Esophagus (tissue), 2 donors: ENCODE measurements at regions not wholly inside any gene's neighbourhood (a gene's known extent, or its start where the extent isn't known, plus 50 kb on each side); places are given as distances from the start of the nearest gene placed in this dataset.
"Not testable (repeated sequence)": the region's sequence is repeated elsewhere in the genome, so short reads cannot be mapped to it uniquely, and the experiment has no call there.

Experiments
- H3K27ac ChIP-seq, 2 donors: one replicate each; pipeline ENCODE4 v1.5.1; 2013; ENCODE audit warnings: low read depth in 2 of 2, mild to moderate bottlenecking in 2 of 2, inconsistent platforms in 1 of 2, low read length in 1 of 2, moderate library complexity in 1 of 2
- H3K27me3 ChIP-seq, 2 donors: one replicate each; pipeline ENCODE4 v1.6.1; 2013; ENCODE audit warnings: low read length in 2 of 2, control low read depth in 1 of 2, mild to moderate bottlenecking in 1 of 2; ENCODE audit not compliant: insufficient read depth in 2 of 2, control insufficient read depth in 1 of 2
- H3K36me3 ChIP-seq, 2 donors: one replicate each; pipeline ENCODE4 v1.6.1; 2013; ENCODE audit warnings: low read length in 1 of 2; ENCODE audit not compliant: control insufficient read depth in 2 of 2, insufficient read depth in 2 of 2
- H3K4me1 ChIP-seq, 2 donors: one replicate each; pipeline ENCODE4 v1.6.1; 2013; ENCODE audit warnings: low read length in 1 of 2; ENCODE audit not compliant: control insufficient read depth in 2 of 2, insufficient read depth in 2 of 2
- H3K4me3 ChIP-seq, 2 donors: one replicate each; pipeline ENCODE4 v1.5.1; 2013; ENCODE audit warnings: low read length in 2 of 2, mild to moderate bottlenecking in 2 of 2, low read depth in 1 of 2, moderate library complexity in 1 of 2
- H3K9me3 ChIP-seq, 2 donors: one replicate each; pipeline ENCODE4 v1.6.1; 2013; ENCODE audit warnings: mild to moderate bottlenecking in 2 of 2, low read depth in 1 of 2, low read length in 1 of 2, moderate library complexity in 1 of 2; ENCODE audit not compliant: control insufficient read depth in 2 of 2, insufficient read depth in 1 of 2
- WGBS, 2 donors: extraction: QIAGEN DNeasy Blood & Tissue Kit; methylation state at CpG; one replicate each; pipeline ENCODE4 v1.1.7; 2013; 5-methylcytosine and 5-hydroxymethylcytosine counted together
- donor health status: healthy with polysubstance abuse.
- donor health status: Bipolar disorder and iron deficiency.

GRCh38 chr17:77055453-77055852, 85.3 kb upstream of the SEC14L1 start:
- H3K4me1 ChIP-seq = no peaks in the 10 kb centered on the region
- WGBS, 2 donors = 82 to 85% methylated on average over 7 of the region's 7 CpGs

GRCh38 chr17:77058016-77058415, 82.8 kb upstream of the SEC14L1 start:
- Histone ChIP-seq H3K4me3 (no peak overlapping the region), H3K4me1 (no peaks in the 10 kb centered on the region), H3K9me3 (no peaks in the 10 kb centered on the region), H3K27ac (no peak overlapping the region), H3K36me3 (no peaks in the 10 kb centered on the region), H3K27me3 (no peaks in the 10 kb centered on the region)
- 45 to 55% methylated on average over 5 of the region's 5 CpGs for WGBS, 2 donors

More at GRCh38 chr17:77055453-77055852, 85.3 kb upstream of the SEC14L1 start:
- Histone ChIP-seq H3K27me3 (no peaks in the 10 kb centered on the region), H3K4me3 (no peak overlapping the region), H3K27ac (no peak overlapping the region), H3K9me3 (no peaks in the 10 kb centered on the region), H3K36me3 (no peaks in the 10 kb centered on the region)

- no peak overlapping the region for H3K4me3 ChIP-seq
- no peaks in the 10 kb centered on the region for H3K27me3 ChIP-seq
- H3K9me3 ChIP-seq = no peaks in the 10 kb centered on the region
- no peak overlapping the region for H3K27ac ChIP-seq
- 69 to 72% methylated on average over 10 of the region's 10 CpGs for WGBS, 2 donors
- H3K36me3 ChIP-seq = no peaks in the 10 kb centered on the region
- H3K4me1 ChIP-seq = no peaks in the 10 kb centered on the region
Measured at GRCh38 chr17:77061669-77062068, 79.1 kb upstream of the SEC14L1 start.

GRCh38 chr17:77064598-77064997, 76.2 kb upstream of the SEC14L1 start:
- Histone ChIP-seq H3K9me3 (no peaks in the 10 kb centered on the region), H3K27me3 (no peaks in the 10 kb centered on the region), H3K4me1 (no peaks in the 10 kb centered on the region), H3K4me3 (no peak overlapping the region), H3K36me3 (no peaks in the 10 kb centered on the region), H3K27ac (no peak overlapping the region)
- WGBS, 2 donors = 69 to 77% methylated on average over 5 of the region's 5 CpGs

GRCh38 chr17:77066165-77066564, 74.6 kb upstream of the SEC14L1 start:
- Histone ChIP-seq H3K27ac (no peak overlapping the region), H3K36me3 (no peaks in the 10 kb centered on the region), H3K4me3 (no peak overlapping the region), H3K9me3 (no peaks in the 10 kb centered on the region), H3K4me1 (no peaks in the 10 kb centered on the region), H3K27me3 (no peaks in the 10 kb centered on the region)
- 77 to 80% methylated on average over 2 of the region's 2 CpGs for WGBS, 2 donors

GRCh38 chr17:77066726-77067409, 73.9 kb upstream of the SEC14L1 start:
- H3K36me3 ChIP-seq, H3K9me3 ChIP-seq, H3K27me3 ChIP-seq, H3K4me3 ChIP-seq, H3K4me1 ChIP-seq, H3K27ac ChIP-seq: not testable (repeated sequence)
- 30 to 31% methylated on average over 10 of the region's 10 CpGs for WGBS, 2 donors

- Histone ChIP-seq H3K27me3 (no peaks in the 10 kb centered on the region), H3K4me3 (no peak overlapping the region), H3K4me1 (no peaks in the 10 kb centered on the region), H3K9me3 (no peaks in the 10 kb centered on the region), H3K27ac (no peak overlapping the region), H3K36me3 (no peaks in the 10 kb centered on the region)
- 47 to 53% methylated on average over 2 of the region's 2 CpGs for WGBS, 2 donors
Measured at GRCh38 chr17:77068915-77069314, 71.9 kb upstream of the SEC14L1 start.

- Histone ChIP-seq H3K4me1 (no peaks in the 10 kb centered on the region), H3K9me3 (no peaks in the 10 kb centered on the region), H3K4me3 (no peak overlapping the region), H3K36me3 (no peaks in the 10 kb centered on the region), H3K27ac (no peak overlapping the region), H3K27me3 (no peaks in the 10 kb centered on the region)
- 75 to 77% methylated on average over 6 of the region's 6 CpGs for WGBS, 2 donors
Measured at GRCh38 chr17:77070888-77071279, 69.9 kb upstream of the SEC14L1 start.

- Histone ChIP-seq H3K27me3 (no peaks in the 10 kb centered on the region), H3K36me3 (no peaks in the 10 kb centered on the region), H3K4me3 (no peak overlapping the region), H3K9me3 (no peaks in the 10 kb centered on the region), H3K4me1 (no peaks in the 10 kb centered on the region), H3K27ac (no peak overlapping the region)
Measured at GRCh38 chr17:77071925-77072490, 68.8 kb upstream of the SEC14L1 start.

GRCh38 chr17:77072670-77073069, 68.1 kb upstream of the SEC14L1 start:
- Histone ChIP-seq H3K4me3 (no peak overlapping the region), H3K36me3 (no peaks in the 10 kb centered on the region), H3K27ac (no peak overlapping the region), H3K4me1 (no peaks in the 10 kb centered on the region), H3K9me3 (no peaks in the 10 kb centered on the region), H3K27me3 (no peaks in the 10 kb centered on the region)
- 70 to 80% methylated on average over 4 of the region's 4 CpGs for WGBS, 2 donors
